ENCODE measurements at regions not wholly inside any gene's neighbourhood (a gene's known extent, or its start where the extent isn't known, plus 50 kb on each side); places are given as distances from the start of the nearest gene placed in this dataset.

DNA sequence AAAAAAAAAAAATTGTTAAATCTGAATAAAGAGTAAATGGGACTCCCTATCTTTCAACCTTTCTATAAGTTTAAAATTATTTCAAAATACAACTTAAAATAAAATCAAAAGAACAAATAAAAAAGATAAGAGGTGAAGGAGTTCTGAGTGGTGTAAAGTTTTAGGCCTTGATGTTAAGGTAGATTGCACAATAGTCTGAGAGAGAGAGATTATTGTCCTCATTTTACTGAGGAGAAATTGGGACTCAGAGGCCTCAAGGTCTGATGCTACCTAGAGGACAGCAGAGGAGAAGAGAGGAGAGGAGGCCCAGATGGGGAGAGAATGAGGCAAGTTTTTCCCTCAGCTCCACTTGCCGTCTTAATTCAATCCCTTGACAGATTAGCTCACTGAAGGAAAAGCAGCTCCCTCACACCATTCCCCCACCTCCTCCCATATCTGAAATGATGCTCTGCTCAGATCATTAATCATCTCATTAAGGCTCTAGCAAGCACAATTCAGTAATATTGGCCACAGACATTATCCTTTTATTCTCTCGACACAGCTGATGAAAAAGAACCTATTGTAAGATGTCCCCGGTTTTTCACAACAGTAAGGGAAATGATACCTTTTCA lies 106.3 kb upstream of the PTPN13 start:
- peaks cover 0 to 3% (median under 1%) of the 10 kb centered on the region in 4 donors for H3K4me1 ChIP-seq
- no peaks in the 10 kb centered on the region for H3K27me3 ChIP-seq
- no peak overlapping the region for H3K4me3 ChIP-seq
- no peaks in the 10 kb centered on the region for H3K9me3 ChIP-seq
- TF ChIP-seq, protein P1, sequence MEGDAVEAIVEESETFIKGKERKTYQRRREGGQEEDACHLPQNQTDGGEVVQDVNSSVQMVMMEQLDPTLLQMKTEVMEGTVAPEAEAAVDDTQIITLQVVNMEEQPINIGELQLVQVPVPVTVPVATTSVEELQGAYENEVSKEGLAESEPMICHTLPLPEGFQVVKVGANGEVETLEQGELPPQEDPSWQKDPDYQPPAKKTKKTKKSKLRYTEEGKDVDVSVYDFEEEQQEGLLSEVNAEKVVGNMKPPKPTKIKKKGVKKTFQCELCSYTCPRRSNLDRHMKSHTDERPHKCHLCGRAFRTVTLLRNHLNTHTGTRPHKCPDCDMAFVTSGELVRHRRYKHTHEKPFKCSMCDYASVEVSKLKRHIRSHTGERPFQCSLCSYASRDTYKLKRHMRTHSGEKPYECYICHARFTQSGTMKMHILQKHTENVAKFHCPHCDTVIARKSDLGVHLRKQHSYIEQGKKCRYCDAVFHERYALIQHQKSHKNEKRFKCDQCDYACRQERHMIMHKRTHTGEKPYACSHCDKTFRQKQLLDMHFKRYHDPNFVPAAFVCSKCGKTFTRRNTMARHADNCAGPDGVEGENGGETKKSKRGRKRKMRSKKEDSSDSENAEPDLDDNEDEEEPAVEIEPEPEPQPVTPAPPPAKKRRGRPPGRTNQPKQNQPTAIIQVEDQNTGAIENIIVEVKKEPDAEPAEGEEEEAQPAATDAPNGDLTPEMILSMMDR (IDR thresholded peaks at IDR 0.05) = no peak
- no peak for TF ChIP-seq EP300 (IDR thresholded peaks at IDR 0.05)
- TF ChIP-seq POLR2A (IDR thresholded peaks at IDR 0.05) = no peak
- no peak for DNase-seq (ENCODE audit: low spot score in 2 of 2)
- no peaks in the 10 kb centered on the region for H3K36me3 ChIP-seq
- WGBS, 2 donors = 75 to 79% methylated on average over 3 of the region's 3 CpGs
- H3K27ac ChIP-seq = no peak overlapping the region

DNA sequence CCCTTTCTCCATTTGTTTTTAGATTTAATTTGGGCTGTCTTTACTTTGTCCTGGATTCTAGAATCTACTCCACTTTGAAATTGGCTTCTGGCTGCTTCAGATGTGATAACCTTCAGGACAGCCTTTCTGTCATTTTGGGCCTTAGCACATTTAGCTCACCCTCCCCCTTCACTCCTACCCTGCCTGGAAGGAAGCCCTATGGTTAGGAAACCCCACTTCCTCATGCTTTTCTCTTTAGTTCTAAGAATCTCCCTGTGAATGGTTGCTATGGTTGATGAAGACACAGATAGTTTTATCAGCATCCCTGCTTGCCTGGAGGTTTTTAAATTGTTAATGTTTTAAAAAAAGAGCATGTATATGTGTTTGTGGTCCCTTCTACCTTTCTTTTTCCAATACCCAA lies 100.7 kb upstream of the PTPN13 start:
- no peak for DNase-seq (ENCODE audit: low spot score in 2 of 2)
- Histone ChIP-seq H3K27ac (no peak overlapping the region), H3K9me3 (no peaks in the 10 kb centered on the region), H3K4me1 (peaks cover 0 to 26% (median 0%) of the 10 kb centered on the region in 4 donors), H3K4me3 (no peak overlapping the region), H3K27me3 (no peaks in the 10 kb centered on the region), H3K36me3 (no peaks in the 10 kb centered on the region)
- no peak for TF ChIP-seq EP300 (IDR thresholded peaks at IDR 0.05)
- TF ChIP-seq, protein P1 (IDR thresholded peaks at IDR 0.05) = no peak
- no peak for TF ChIP-seq POLR2A (IDR thresholded peaks at IDR 0.05)

DNA sequence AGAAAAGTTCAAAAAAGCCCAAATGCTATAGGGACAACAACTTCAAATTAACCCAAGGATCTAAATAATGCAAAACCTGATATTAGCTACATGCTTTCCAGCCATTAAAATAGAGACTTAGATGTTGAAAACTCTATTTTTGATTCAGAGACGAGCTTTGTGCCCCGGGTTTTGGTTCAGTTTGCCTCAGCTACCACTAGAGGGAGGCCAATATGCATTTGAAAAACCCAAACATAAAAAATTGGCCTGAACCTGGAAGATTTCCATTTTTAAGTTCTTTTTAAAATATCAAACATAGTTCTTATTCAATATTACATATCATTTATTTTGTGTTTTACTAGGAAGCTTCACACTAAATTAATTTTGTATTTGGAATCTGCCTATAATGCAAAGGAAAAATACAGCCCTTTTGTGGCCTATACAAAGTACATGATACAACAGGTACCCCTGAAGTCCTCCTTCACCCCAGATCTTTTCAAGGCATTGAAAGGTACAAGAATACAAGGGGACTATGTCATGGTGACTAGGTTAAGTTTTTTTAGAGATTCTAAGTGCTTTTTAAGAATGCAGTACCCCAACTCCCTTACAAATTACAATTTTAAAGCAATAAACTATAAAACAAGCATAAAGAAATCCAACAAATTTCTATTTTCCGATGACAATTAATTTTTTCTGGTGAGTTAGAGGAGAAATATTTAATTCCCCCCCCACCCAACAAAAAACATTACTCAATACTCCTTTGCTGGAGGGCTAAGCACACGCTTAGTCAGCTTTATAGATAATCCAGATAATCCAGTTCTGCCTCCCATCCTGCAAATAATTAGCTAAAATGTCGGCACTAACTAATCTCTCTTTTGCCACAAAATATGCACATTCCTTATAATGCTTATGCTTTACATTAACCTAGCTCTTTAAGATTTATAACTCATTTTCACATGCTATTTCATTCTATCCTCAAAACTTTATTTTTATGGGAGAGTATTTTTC lies 97.7 kb upstream of the PTPN13 start:
- WGBS, 2 donors = 45 to 49% methylated on average over 5 of the region's 5 CpGs
- Histone ChIP-seq H3K27me3 (no peaks in the 10 kb centered on the region), H3K36me3 (no peaks in the 10 kb centered on the region), H3K4me1 (peaks cover 0 to 33% (median 0%) of the 10 kb centered on the region in 4 donors), H3K27ac (no peak overlapping the region), H3K9me3 (no peaks in the 10 kb centered on the region), H3K4me3 (no peak overlapping the region)
- TF ChIP-seq EP300 (IDR thresholded peaks at IDR 0.05) = no peak
- TF ChIP-seq, protein P1 (IDR thresholded peaks at IDR 0.05) = peak; percentile 80 to 87 (median 82)
- no peak for TF ChIP-seq POLR2A (IDR thresholded peaks at IDR 0.05)
- DNase-seq (ENCODE audit: low spot score in 2 of 2) = peak in 1 of 2 donors; percentile 56

DNA sequence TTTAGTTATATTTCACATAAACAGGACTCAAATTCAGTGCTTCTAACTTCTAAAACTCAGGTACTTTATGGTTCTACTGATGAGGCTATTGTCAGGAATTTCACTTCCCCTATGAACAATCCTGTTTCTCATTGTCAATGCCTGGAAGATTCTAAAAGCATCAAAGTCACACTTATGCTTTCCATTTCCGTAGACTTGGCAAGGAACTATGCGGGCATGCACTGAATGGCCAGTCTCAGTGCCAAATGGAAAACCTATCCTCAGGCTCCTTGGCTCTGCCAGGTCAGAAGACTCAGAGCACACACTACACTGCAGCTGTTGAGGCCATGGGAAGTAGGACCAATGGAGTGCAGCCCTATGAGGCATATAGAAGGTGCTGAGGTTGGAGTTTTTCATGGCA lies 97.0 kb upstream of the PTPN13 start:
- 63 to 87% methylated on average over 2 of the region's 2 CpGs for WGBS, 2 donors
- no peak for DNase-seq (ENCODE audit: low spot score in 2 of 2)
- H3K36me3 ChIP-seq = no peaks in the 10 kb centered on the region

More for the DNA sequence above, 97.0 kb upstream of the PTPN13 start:
- Histone ChIP-seq H3K4me1 (peaks cover 0 to 33% (median 0%) of the 10 kb centered on the region in 4 donors), H3K4me3 (no peak overlapping the region), H3K9me3 (no peaks in the 10 kb centered on the region), H3K27ac (no peak overlapping the region), H3K27me3 (no peaks in the 10 kb centered on the region)
- TF ChIP-seq EP300 (IDR thresholded peaks at IDR 0.05) = no peak
- TF ChIP-seq, protein P1 (IDR thresholded peaks at IDR 0.05) = no peak
- TF ChIP-seq POLR2A (IDR thresholded peaks at IDR 0.05) = no peak
